Type B pancreatic cell (in vitro differentiated cells): ENCODE measurements at regions not wholly inside any gene's neighbourhood (a gene's known extent, or its start where the extent isn't known, plus 50 kb on each side); places are given as distances from the start of the nearest gene placed in this dataset.

Source experiments
- DNase-seq: peaks from one replicate; pipeline ENCODE4 v3.0.0; 2021; ENCODE audit warnings: mixed read lengths; ENCODE audit not compliant: unreplicated experiment; ENCODE audit errors: extremely low spot score
- H3K27ac Mint-ChIP-seq: 2 replicates; pipeline ENCODE4 v1.8.0; 2021; ENCODE audit warnings: mild to moderate bottlenecking, mixed read lengths
- H3K27me3 Mint-ChIP-seq: 2 replicates; pipeline ENCODE4 v1.8.0; 2021; ENCODE audit warnings: mixed read lengths
- H3K36me3 Mint-ChIP-seq: 2 replicates; pipeline ENCODE4 v1.8.0; 2021; ENCODE audit warnings: mixed read lengths
- H3K4me1 Mint-ChIP-seq: one replicate; pipeline ENCODE4 v1.8.0; 2021; ENCODE audit warnings: mixed read lengths; ENCODE audit not compliant: unreplicated experiment
- H3K4me3 Mint-ChIP-seq: 2 replicates; pipeline ENCODE4 v1.8.0; 2021; ENCODE audit warnings: mild to moderate bottlenecking, mixed read lengths
- H3K9me3 Mint-ChIP-seq: 2 replicates; pipeline ENCODE4 v1.8.0; 2021; ENCODE audit warnings: mixed read lengths
- CTCF ChIP-seq: fragments of 200-600 bp; sonication (generic); conservative IDR thresholded peaks from 2 replicates; pipeline ENCODE4 v1.5.0; 2021; ENCODE audit warnings: antibody characterized with exemption, mild to moderate bottlenecking

DNA sequence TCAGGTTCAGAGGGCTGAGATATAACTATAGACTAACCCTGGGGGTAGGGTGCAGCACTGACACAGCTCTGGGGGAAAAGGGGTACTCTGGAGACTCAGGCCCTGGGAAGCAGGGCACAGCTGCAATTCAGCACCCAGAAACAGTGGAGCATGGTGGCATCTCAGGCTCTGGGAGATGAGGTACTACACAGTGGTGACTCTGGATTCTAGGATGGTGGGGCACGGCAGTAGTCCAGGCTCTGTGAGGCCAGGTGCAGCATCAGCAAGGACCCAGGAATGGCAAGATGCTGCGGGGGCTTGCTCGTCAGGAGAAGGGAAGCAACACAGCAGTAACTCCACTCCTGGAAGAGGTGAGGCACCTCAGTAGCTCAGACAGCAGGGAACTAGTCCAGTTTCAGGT lies 271.5 kb upstream of the MOCS1 start:
- H3K36me3 Mint-ChIP-seq: no peaks in the 10 kb centered on the region
- peaks cover 8% of the 10 kb centered on the region for H3K27me3 Mint-ChIP-seq
- TF ChIP-seq CTCF: no peak

GRCh38 chr6:40205004-40205403 lies 270.7 kb upstream of the MOCS1 start:
- Mint-ChIP-seq H3K27me3 (peaks cover 8% of the 10 kb centered on the region), H3K27ac (no peak overlapping the region), H3K9me3 (peaks cover 16% of the 10 kb centered on the region), H3K4me1 (no peaks in the 10 kb centered on the region), H3K4me3 (no peak overlapping the region), H3K36me3 (no peaks in the 10 kb centered on the region)
- DNase-seq: no peak
- no peak for TF ChIP-seq CTCF

More for the DNA sequence above, 271.5 kb upstream of the MOCS1 start:
- H3K27ac Mint-ChIP-seq: no peak overlapping the region
- H3K4me3 Mint-ChIP-seq: no peak overlapping the region
- DNase-seq: no peak
- peaks cover 16% of the 10 kb centered on the region for H3K9me3 Mint-ChIP-seq
- peaks cover 2% of the 10 kb centered on the region for H3K4me1 Mint-ChIP-seq

DNA sequence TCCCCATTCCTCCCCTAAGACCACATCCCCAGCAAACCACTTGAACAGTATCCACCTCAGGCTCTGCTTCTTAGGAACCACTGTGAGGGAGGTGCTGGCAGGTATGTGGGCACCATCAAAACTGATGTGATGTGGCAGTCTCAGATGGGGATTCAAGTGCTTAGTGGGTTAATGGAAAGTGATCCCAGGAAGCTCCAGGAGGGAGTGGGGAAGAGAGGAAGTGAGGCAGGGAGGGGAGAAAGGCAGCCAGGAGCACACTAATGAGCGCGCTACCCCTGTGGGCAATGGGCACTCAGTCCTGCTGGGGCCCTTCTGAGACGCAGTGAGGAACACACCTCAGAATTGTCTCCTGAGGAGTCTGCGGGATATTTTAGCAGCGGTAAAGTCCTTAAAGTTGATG lies 263.1 kb upstream of the MOCS1 start:
- H3K9me3 Mint-ChIP-seq: peaks cover 10% of the 10 kb centered on the region
- no peak overlapping the region for H3K4me3 Mint-ChIP-seq
- peaks cover 5% of the 10 kb centered on the region for H3K4me1 Mint-ChIP-seq
- peaks cover 9% of the 10 kb centered on the region for H3K27me3 Mint-ChIP-seq
- no peak overlapping the region for H3K27ac Mint-ChIP-seq
- no peaks in the 10 kb centered on the region for H3K36me3 Mint-ChIP-seq
- no peak for DNase-seq
- no peak for TF ChIP-seq CTCF

GRCh38 chr6:40196135-40196518 lies 261.9 kb upstream of the MOCS1 start:
- H3K4me1 Mint-ChIP-seq: peaks cover 5% of the 10 kb centered on the region
- no peak for TF ChIP-seq CTCF
- peaks cover 5% of the 10 kb centered on the region for H3K9me3 Mint-ChIP-seq
- H3K27ac Mint-ChIP-seq: no peak overlapping the region
- H3K27me3 Mint-ChIP-seq: peaks cover 13% of the 10 kb centered on the region
- no peaks in the 10 kb centered on the region for H3K36me3 Mint-ChIP-seq
- no peak for DNase-seq
- H3K4me3 Mint-ChIP-seq: no peak overlapping the region

- Mint-ChIP-seq H3K9me3 (peaks cover 5% of the 10 kb centered on the region), H3K4me1 (peaks cover 5% of the 10 kb centered on the region), H3K4me3 (no peak overlapping the region), H3K36me3 (no peaks in the 10 kb centered on the region), H3K27ac (no peak overlapping the region), H3K27me3 (peaks cover 17% of the 10 kb centered on the region)
- DNase-seq: no peak
- no peak for TF ChIP-seq CTCF
These were observed 261.3 kb upstream of the MOCS1 start for GRCh38 chr6:40195428-40196134.
